H1 (cell line): ENCODE measurements at regions not wholly inside any gene's neighbourhood (a gene's known extent, or its start where the extent isn't known, plus 50 kb on each side); places are given as distances from the start of the nearest gene placed in this dataset.

Experiments
- POLR2A ChIP-seq, 2 experiments: IDR thresholded peaks; 1 replicate in 1 of 2; 2 replicates in 1 of 2; pipeline ENCODE4 v1.6.1; 2011; ENCODE audit warnings: low read depth in 2 of 2, low read length in 2 of 2, mild to moderate bottlenecking in 2 of 2; ENCODE audit errors: control extremely low read depth in 1 of 2
- POLR2AphosphoS5 ChIP-seq: IDR thresholded peaks from 2 replicates; pipeline ENCODE4 v1.6.1; 2011; ENCODE audit warnings: low read depth, low read length
- RXRA ChIP-seq: IDR thresholded peaks from 2 replicates; pipeline ENCODE4 v1.6.1; 2011; ENCODE audit warnings: low read depth, mild to moderate bottlenecking, low read length, moderate library complexity; ENCODE audit not compliant: insufficient read depth
- SRF ChIP-seq: IDR thresholded peaks from 2 replicates; pipeline ENCODE4 v1.6.1; 2011; ENCODE audit warnings: mild to moderate bottlenecking, low read depth, low read length, moderate library complexity
- TAF1 ChIP-seq: IDR thresholded peaks from 2 replicates; pipeline ENCODE4 v1.6.1; 2011; ENCODE audit warnings: mild to moderate bottlenecking, low read depth, low read length
- TF ChIP-seq, protein P1 (sequence below), 3 experiments: IDR thresholded peaks; 1 replicate in 2 of 3; 2 replicates in 1 of 3; pipeline versions ENCODE4 v1.5.1 to v1.6.1; 2011; ENCODE audit warnings: low read length in 3 of 3, mild to moderate bottlenecking in 3 of 3, inconsistent platforms in 2 of 3, low read depth in 1 of 3, moderate library complexity in 1 of 3; ENCODE audit not compliant: insufficient read depth in 1 of 3; ENCODE audit errors: control extremely low read depth in 1 of 3
- TF ChIP-seq, protein P2 (sequence below): IDR thresholded peaks from 2 replicates; pipeline ENCODE4 v1.6.1; 2012; ENCODE audit warnings: inconsistent platforms

DNA sequence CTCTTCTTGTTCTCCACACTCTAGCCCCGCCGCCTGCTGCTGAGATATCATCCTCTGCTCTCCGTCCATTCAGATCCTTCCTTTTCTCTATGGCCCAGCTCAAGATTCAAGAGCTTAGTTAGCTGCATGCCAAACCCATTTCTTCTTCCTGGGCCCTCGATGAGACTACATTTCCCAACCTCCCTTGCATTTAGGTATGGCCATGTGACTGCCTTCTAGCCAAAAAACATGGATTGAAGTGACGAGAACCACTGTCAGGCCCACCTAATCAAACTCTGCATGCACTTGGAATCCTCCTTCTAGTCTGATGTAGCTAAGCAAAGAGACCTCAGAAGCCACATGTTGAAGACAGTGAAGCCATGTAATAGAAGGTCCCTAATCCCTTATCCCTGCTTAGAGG lies 308.2 kb downstream of the VPS13C start:
- TF ChIP-seq POLR2AphosphoS5 (no peak), SRF (peak; percentile 9; the same call in 1 of the 2 replicates), RXRA (no peak), TAF1 (no peak), POLR2A (IDR thresholded peaks at IDR 0.05; ENCODE audit: control extremely low read depth in 1 of 2, low read depth in 2 of 2, low read length in 2 of 2) (no peak)
- TF ChIP-seq, protein P1, sequence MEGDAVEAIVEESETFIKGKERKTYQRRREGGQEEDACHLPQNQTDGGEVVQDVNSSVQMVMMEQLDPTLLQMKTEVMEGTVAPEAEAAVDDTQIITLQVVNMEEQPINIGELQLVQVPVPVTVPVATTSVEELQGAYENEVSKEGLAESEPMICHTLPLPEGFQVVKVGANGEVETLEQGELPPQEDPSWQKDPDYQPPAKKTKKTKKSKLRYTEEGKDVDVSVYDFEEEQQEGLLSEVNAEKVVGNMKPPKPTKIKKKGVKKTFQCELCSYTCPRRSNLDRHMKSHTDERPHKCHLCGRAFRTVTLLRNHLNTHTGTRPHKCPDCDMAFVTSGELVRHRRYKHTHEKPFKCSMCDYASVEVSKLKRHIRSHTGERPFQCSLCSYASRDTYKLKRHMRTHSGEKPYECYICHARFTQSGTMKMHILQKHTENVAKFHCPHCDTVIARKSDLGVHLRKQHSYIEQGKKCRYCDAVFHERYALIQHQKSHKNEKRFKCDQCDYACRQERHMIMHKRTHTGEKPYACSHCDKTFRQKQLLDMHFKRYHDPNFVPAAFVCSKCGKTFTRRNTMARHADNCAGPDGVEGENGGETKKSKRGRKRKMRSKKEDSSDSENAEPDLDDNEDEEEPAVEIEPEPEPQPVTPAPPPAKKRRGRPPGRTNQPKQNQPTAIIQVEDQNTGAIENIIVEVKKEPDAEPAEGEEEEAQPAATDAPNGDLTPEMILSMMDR (IDR thresholded peaks at IDR 0.05; ENCODE audit: control extremely low read depth in 1 of 3, insufficient read depth in 1 of 3, low read depth in 1 of 3, low read length in 3 of 3), result no peak
- TF ChIP-seq, protein P2, sequence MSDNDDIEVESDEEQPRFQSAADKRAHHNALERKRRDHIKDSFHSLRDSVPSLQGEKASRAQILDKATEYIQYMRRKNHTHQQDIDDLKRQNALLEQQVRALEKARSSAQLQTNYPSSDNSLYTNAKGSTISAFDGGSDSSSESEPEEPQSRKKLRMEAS, result peak; percentile 51
